Fibroblast of mammary gland (primary cell): ENCODE measurements at regions not wholly inside any gene's neighbourhood (a gene's known extent, or its start where the extent isn't known, plus 50 kb on each side); places are given as distances from the start of the nearest gene placed in this dataset.
A peak's percentile ranks its signal among the peaks of the same experiment; 100 is the strongest.

Source experiments
- DNase-seq: peaks from one replicate; pipeline ENCODE4 v3.0.0-alpha.2; 2010; ENCODE audit warnings: low read depth
- H3K4me3 ChIP-seq: 2 replicates; pipeline ENCODE4 v1.5.1; 2011; ENCODE audit warnings: low read depth, mild to moderate bottlenecking, low read length, moderate library complexity; ENCODE audit not compliant: control insufficient read depth
- TF ChIP-seq, protein P1 (sequence below): conservative IDR thresholded peaks from 2 replicates; pipeline ENCODE4 v1.5.1; 2011; ENCODE audit warnings: low read depth, low read length, inconsistent platforms; ENCODE audit not compliant: control insufficient read depth, insufficient read depth

- no peak for DNase-seq
- H3K4me3 ChIP-seq = no peak overlapping the region
- TF ChIP-seq, protein P1, sequence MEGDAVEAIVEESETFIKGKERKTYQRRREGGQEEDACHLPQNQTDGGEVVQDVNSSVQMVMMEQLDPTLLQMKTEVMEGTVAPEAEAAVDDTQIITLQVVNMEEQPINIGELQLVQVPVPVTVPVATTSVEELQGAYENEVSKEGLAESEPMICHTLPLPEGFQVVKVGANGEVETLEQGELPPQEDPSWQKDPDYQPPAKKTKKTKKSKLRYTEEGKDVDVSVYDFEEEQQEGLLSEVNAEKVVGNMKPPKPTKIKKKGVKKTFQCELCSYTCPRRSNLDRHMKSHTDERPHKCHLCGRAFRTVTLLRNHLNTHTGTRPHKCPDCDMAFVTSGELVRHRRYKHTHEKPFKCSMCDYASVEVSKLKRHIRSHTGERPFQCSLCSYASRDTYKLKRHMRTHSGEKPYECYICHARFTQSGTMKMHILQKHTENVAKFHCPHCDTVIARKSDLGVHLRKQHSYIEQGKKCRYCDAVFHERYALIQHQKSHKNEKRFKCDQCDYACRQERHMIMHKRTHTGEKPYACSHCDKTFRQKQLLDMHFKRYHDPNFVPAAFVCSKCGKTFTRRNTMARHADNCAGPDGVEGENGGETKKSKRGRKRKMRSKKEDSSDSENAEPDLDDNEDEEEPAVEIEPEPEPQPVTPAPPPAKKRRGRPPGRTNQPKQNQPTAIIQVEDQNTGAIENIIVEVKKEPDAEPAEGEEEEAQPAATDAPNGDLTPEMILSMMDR = no peak
These were observed 121.7 kb upstream of the SVIL start for GRCh38 chr10:29756451-29756850.

GRCh38 chr10:29753283-29753682, 118.5 kb upstream of the SVIL start:
- TF ChIP-seq, protein P1 = no peak

DNA sequence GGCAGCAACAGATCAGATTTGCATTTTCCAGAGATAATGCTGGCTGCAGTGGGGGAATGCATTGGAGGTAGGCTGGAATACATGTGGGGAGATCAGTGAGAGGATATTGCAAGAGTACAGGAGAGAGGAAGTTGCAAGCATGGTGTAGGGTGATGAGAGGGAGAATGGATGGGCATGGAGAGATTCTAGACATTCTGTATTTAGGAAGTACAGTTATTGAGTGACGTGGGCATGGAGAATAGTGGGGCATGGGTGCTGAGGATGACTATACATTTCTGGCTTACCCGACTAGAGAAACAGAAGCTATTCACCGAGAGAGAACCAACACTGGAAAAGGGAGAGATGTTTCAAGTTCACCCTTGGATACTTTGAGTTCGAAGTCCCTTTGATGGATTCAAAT, 116.9 kb upstream of the SVIL start:
- DNase-seq = no peak
- H3K4me3 ChIP-seq = no peak overlapping the region
- TF ChIP-seq, protein P1 = no peak

More at GRCh38 chr10:29753283-29753682, 118.5 kb upstream of the SVIL start:
- no peak for DNase-seq
- H3K4me3 ChIP-seq = no peak overlapping the region

DNA sequence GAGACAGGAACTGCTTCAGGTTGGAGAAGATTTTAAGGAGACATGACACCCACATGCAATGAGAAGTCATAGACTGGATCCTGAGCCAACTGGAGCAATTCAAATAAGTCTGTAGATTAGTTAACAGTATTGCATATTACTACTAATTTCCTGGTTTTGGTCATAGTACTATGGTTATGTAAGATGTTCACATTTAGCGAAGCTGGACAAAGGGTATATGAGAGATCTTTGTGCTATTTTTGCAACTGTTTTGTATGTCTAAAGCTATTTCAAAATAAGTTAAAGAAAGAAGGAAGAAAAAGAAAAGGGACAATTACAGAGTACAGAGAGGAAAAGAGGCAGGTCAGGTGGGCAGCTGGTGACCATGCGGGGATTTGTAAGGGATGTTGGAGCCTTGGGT, 116.5 kb upstream of the SVIL start:
- H3K4me3 ChIP-seq = no peak overlapping the region
- TF ChIP-seq, protein P1 = no peak
- DNase-seq = no peak

- TF ChIP-seq, protein P1 = no peak
- DNase-seq = peak; percentile 51
- no peak overlapping the region for H3K4me3 ChIP-seq
These were observed 114.4 kb upstream of the SVIL start for GRCh38 chr10:29749150-29749549.

DNA sequence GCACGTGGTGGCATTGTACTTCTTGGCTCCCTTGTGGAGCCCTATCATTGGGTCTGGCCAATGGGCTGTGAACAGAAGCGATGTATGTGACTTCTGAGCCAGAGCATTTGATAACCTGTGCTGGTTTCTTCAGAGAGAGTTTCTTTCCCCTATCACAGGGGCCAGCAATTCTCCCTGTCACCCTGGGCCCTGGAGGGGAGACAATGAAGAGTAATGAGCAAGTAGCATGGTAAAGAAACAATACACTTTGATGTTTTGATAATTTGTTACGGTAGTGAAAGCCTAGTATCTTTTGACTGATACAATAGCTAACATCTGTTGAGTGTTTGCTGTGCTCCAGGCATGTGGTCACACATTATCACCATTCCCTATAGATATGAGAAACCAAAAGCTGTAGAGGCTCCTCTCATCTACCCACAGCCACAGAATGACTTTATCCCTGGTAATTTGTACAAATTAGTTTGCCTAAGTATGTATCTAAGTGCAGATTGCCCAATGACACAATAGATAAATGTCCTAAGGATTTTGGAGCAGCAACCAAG, 113.4 kb upstream of the SVIL start:
- DNase-seq = no peak
- TF ChIP-seq, protein P1 = no peak
- no peak overlapping the region for H3K4me3 ChIP-seq
